Myocyte (in vitro differentiated cells): ENCODE measurements at regions not wholly inside any gene's neighbourhood (a gene's known extent, or its start where the extent isn't known, plus 50 kb on each side); places are given as distances from the start of the nearest gene placed in this dataset.

Source experiments
- DNase-seq: peaks from one replicate; pipeline ENCODE4 v3.0.0-alpha.2; 2012; ENCODE audit warnings: low read depth

- DNase-seq: no peak
Measured at GRCh38 chr9:36763778-36764177, 191.1 kb downstream of the MELK start.

GRCh38 chr9:36764364-36765076, 191.8 kb downstream of the MELK start:
- DNase-seq: no peak

- DNase-seq: no peak
Measured at GRCh38 chr9:36765077-36765390, 192.3 kb downstream of the MELK start.

GRCh38 chr9:36765468-36766341, 193.0 kb downstream of the MELK start:
- DNase-seq: no peak

GRCh38 chr9:36768677-36769076, 196.0 kb downstream of the MELK start:
- DNase-seq: no peak

- DNase-seq: no peak
Measured at GRCh38 chr9:36770025-36770424, 197.3 kb downstream of the MELK start.

- DNase-seq: peak; percentile 51
Measured at GRCh38 chr9:36772449-36773403, 200.0 kb downstream of the MELK start.

- DNase-seq: no peak
Measured at GRCh38 chr9:36778682-36779081, 206.0 kb downstream of the MELK start.

- DNase-seq: no peak
Measured at GRCh38 chr9:36779582-36779981, 206.9 kb downstream of the MELK start.

- DNase-seq: no peak
Measured at GRCh38 chr9:36780186-36780585, 207.5 kb downstream of the MELK start.

GRCh38 chr9:36781533-36781932, 208.8 kb downstream of the MELK start:
- DNase-seq: no peak
